GM21423 (cell line): ENCODE measurements at regions not wholly inside any gene's neighbourhood (a gene's known extent, or its start where the extent isn't known, plus 50 kb on each side); places are given as distances from the start of the nearest gene placed in this dataset.
"Not testable (repeated sequence)": the region's sequence is repeated elsewhere in the genome, so short reads cannot be mapped to it uniquely, and the experiment has no call there.

Experiments used
- ATAC-seq: cut with Tn5 transposase; IDR thresholded peaks from one replicate; pipeline ENCODE4 v1.9.1; 2021; ENCODE audit warnings: mild to moderate bottlenecking, moderate library complexity; ENCODE audit not compliant: unreplicated experiment

GRCh38 chr6:130494729-130495128 is 128.9 kb downstream of the TMEM200A start:
- ATAC-seq: no peak

GRCh38 chr6:130500693-130501092 is 134.9 kb downstream of the TMEM200A start:
- no peak for ATAC-seq

- no peak for ATAC-seq
Observed at GRCh38 chr6:130503146-130503545, 137.3 kb downstream of the TMEM200A start.

- ATAC-seq: no peak
Observed at GRCh38 chr6:130505808-130506598, 140.2 kb downstream of the TMEM200A start.

GRCh38 chr6:130507005-130507665 is 141.3 kb downstream of the TMEM200A start:
- not testable (repeated sequence) for ATAC-seq

- no peak for ATAC-seq
Observed at GRCh38 chr6:130507666-130508028, 141.8 kb downstream of the TMEM200A start.

GRCh38 chr6:130513770-130514169 is 148.0 kb downstream of the TMEM200A start:
- ATAC-seq: peak; percentile 67

- ATAC-seq: no peak
Observed at GRCh38 chr6:130514712-130515111, 148.9 kb downstream of the TMEM200A start.

- ATAC-seq: no peak
Observed at GRCh38 chr6:130515306-130515705, 149.5 kb downstream of the TMEM200A start.

- no peak for ATAC-seq
Observed at GRCh38 chr6:130516604-130517003, 150.8 kb downstream of the TMEM200A start.

GRCh38 chr6:130517444-130517931 is 151.7 kb downstream of the TMEM200A start:
- ATAC-seq: peak; percentile 79

GRCh38 chr6:130518588-130518987 is 152.8 kb downstream of the TMEM200A start:
- no peak for ATAC-seq

- no peak for ATAC-seq
Observed at GRCh38 chr6:130520221-130520620, 154.4 kb downstream of the TMEM200A start.

GRCh38 chr6:130520801-130521200 is 155.0 kb downstream of the TMEM200A start:
- ATAC-seq: no peak

- peak; percentile 24 for ATAC-seq
Observed at GRCh38 chr6:130524552-130524951, 158.7 kb downstream of the TMEM200A start.

- ATAC-seq: peak; percentile 58
Observed at GRCh38 chr6:130525408-130525807, 159.6 kb downstream of the TMEM200A start.

- ATAC-seq: no peak
Observed at GRCh38 chr6:130526466-130526865, 160.6 kb downstream of the TMEM200A start.

GRCh38 chr6:130527173-130527572 is 161.4 kb downstream of the TMEM200A start:
- no peak for ATAC-seq

- ATAC-seq: no peak
Observed at GRCh38 chr6:130529569-130530149, 163.8 kb downstream of the TMEM200A start.

GRCh38 chr6:130534627-130535026 is 168.8 kb downstream of the TMEM200A start:
- ATAC-seq: no peak

- ATAC-seq: no peak
Observed at GRCh38 chr6:130535242-130535641, 169.4 kb downstream of the TMEM200A start.

- no peak for ATAC-seq
Observed at GRCh38 chr6:130537447-130537846, 171.6 kb downstream of the TMEM200A start.
